GM12872 (cell line): ENCODE measurements at regions not wholly inside any gene's neighbourhood (a gene's known extent, or its start where the extent isn't known, plus 50 kb on each side); places are given as distances from the start of the nearest gene placed in this dataset.

ENCODE experiments used
- TF ChIP-seq, protein P1 (sequence below): IDR thresholded peaks from 3 replicates; pipeline ENCODE4 v1.5.1; 2011; ENCODE audit warnings: low read depth, mild to moderate bottlenecking, low read length, moderate library complexity; ENCODE audit not compliant: insufficient read depth

DNA sequence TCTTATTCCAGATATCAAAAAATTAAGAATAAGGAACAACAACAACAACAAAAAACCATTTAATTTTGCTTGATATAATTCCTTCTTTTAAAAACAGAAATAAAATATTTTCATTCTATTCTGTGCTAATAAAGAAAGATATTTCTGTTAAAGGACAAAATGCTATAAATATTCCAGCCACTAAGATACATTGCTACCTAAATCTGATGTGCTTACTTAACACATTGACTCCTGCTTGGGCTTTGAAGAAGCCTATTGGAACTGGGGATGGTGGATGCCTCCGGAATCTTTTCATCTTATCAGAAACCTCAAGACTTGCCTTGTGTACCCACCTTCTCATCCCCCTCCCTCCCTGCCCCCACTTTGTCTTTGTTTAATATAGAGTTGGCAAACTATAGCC is 320.2 kb downstream of the MEX3B start:
- TF ChIP-seq, protein P1, sequence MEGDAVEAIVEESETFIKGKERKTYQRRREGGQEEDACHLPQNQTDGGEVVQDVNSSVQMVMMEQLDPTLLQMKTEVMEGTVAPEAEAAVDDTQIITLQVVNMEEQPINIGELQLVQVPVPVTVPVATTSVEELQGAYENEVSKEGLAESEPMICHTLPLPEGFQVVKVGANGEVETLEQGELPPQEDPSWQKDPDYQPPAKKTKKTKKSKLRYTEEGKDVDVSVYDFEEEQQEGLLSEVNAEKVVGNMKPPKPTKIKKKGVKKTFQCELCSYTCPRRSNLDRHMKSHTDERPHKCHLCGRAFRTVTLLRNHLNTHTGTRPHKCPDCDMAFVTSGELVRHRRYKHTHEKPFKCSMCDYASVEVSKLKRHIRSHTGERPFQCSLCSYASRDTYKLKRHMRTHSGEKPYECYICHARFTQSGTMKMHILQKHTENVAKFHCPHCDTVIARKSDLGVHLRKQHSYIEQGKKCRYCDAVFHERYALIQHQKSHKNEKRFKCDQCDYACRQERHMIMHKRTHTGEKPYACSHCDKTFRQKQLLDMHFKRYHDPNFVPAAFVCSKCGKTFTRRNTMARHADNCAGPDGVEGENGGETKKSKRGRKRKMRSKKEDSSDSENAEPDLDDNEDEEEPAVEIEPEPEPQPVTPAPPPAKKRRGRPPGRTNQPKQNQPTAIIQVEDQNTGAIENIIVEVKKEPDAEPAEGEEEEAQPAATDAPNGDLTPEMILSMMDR = no peak

- TF ChIP-seq, protein P1 = no peak
Observed at GRCh38 chr15:81724536-81724935, 321.3 kb downstream of the MEX3B start.

DNA sequence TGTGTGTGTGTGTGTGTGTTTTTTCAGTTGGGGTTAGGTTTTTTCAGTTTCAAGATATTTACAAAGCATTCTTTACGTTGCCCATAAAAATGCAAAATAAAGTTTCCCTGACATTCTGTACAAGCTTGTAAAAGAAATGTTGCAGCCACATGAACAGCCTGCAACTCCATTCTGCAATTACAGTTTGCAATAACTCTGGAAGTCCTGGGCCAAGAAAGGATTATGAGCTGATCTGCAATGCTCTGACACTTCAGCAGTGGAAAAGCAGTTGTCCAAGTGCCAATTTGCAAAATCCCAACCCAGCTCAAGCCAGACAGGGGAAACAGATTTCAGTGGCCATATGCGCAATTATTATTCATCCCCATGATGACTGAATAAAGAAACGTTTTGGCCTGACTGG is 322.1 kb downstream of the MEX3B start:
- TF ChIP-seq, protein P1 = no peak

- TF ChIP-seq, protein P1 = no peak
Observed at GRCh38 chr15:81723113-81723651, 322.6 kb downstream of the MEX3B start.

- TF ChIP-seq, protein P1 = no peak
Observed at GRCh38 chr15:81710328-81710727, 335.5 kb downstream of the MEX3B start.

DNA sequence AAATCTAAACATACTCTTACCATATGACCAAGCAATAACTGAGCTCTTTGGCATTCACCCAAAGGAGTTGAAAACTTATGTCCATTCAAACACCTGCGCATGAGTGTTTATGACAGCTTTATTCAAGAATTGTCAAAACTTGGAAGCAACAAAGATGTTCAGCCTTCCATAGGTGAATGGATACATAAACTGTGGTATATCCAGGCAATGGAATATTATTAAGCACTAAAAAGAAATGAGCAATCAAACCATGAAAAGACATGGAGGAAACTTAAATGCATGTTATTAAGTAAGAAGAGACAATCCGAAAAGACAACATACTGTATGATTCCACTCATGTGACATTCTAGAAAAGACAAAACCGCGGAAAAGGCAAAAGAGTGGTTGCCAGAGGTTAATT is 312.0 kb upstream of the TMC3 start:
- TF ChIP-seq, protein P1 = no peak

- TF ChIP-seq, protein P1 = no peak
Observed at GRCh38 chr15:81685237-81685636, 311.2 kb upstream of the TMC3 start.
